Testis (tissue), 2 donors: ENCODE measurements at regions not wholly inside any gene's neighbourhood (a gene's known extent, or its start where the extent isn't known, plus 50 kb on each side); places are given as distances from the start of the nearest gene placed in this dataset.

Experiments
- CTCF ChIP-seq, 3 experiments: fragments of 450-650 bp in 2 of 3; fragments of 200-600 bp in 1 of 3; sonication (generic) in 1 of 3; IDR thresholded peaks; one replicate each; pipeline ENCODE4 v1.5.1; 2016 to 2019; ENCODE audit warnings: antibody characterized with exemption in 3 of 3, mild to moderate bottlenecking in 2 of 3, moderate library complexity in 1 of 3
- POLR2A ChIP-seq: fragments of 450-650 bp; IDR thresholded peaks from one replicate; pipeline ENCODE4 v1.6.1; 2017; ENCODE audit warnings: antibody characterized with exemption, mild to moderate bottlenecking, moderate library complexity

GRCh38 chr4:188780686-188781085 lies 641.4 kb downstream of the TRIML1 start:
- TF ChIP-seq POLR2A (no peak), CTCF (IDR thresholded peaks at IDR 0.05) (no peak)
